Esophagus squamous epithelium (tissue), 5 donors: ENCODE measurements at regions not wholly inside any gene's neighbourhood (a gene's known extent, or its start where the extent isn't known, plus 50 kb on each side); places are given as distances from the start of the nearest gene placed in this dataset.

Experiments
- DNase-seq: peaks from one replicate; lab custom pipeline; 2025; lab: John Stamatoyannopoulos, UW
- H3K27ac ChIP-seq, 4 donors: fragments of 200-600 bp; sonication (generic); one replicate each; pipeline ENCODE4 v1.5.1; 2016 to 2019; ENCODE audit warnings: mild to moderate bottlenecking in 1 of 4
- H3K27me3 ChIP-seq, 4 donors: fragments of 200-600 bp; sonication (generic); 1 replicate in 3 of 4; 2 replicates in 1 of 4; pipeline versions ENCODE4 v1.5.1 to v1.6.0; 2017 to 2021; ENCODE audit warnings: antibody characterized with exemption in 1 of 4
- H3K36me3 ChIP-seq, 3 donors: fragments of 200-600 bp; sonication (generic); one replicate each; pipeline ENCODE4 v1.5.1; 2016 to 2019
- H3K4me1 ChIP-seq, 3 donors: fragments of 200-600 bp; sonication (generic); one replicate each; pipeline ENCODE4 v1.5.1; 2017 to 2019
- H3K4me3 ChIP-seq, 4 donors: fragments of 200-600 bp; sonication (generic); 1 replicate in 3 of 4; 2 replicates in 1 of 4; pipeline ENCODE4 v1.5.1; 2016 to 2019; ENCODE audit warnings: mild to moderate bottlenecking in 2 of 4, moderate library complexity in 1 of 4
- H3K9me3 ChIP-seq, 3 donors: fragments of 200-600 bp; sonication (generic); one replicate each; pipeline ENCODE4 v1.5.1; 2016 to 2019
- CTCF ChIP-seq, 6 experiments: fragments of 450-650 bp in 4 of 6; fragments of 200-600 bp in 2 of 6; sonication (generic) in 2 of 6; IDR thresholded peaks; one replicate each; pipeline ENCODE4 v1.5.1; 2016 to 2019; ENCODE audit warnings: antibody characterized with exemption in 6 of 6, mild to moderate bottlenecking in 4 of 6, moderate library complexity in 4 of 6
- POLR2A ChIP-seq, 4 donors: fragments of 450-650 bp; IDR thresholded peaks; one replicate each; pipeline ENCODE4 v1.6.1; 2017; ENCODE audit warnings: antibody characterized with exemption in 4 of 4, mild to moderate bottlenecking in 4 of 4, moderate library complexity in 3 of 4
- WGBS, 2 donors: methylation state at CpG; one replicate each; pipeline ENCODE4 v1.1.5; 2018; 5-methylcytosine and 5-hydroxymethylcytosine counted together
- intact Hi-C: fragments of 100-400 bp; cut with DNase I; formaldehyde crosslinking; loops from one replicate; pipeline ENCODE4 v1.15.0; 2022
- donor health status: DM: yes; HTN: yes; CAD: no.

- no peak overlapping the region for H3K27ac ChIP-seq
- DNase-seq = no peak
- intact Hi-C loops = no loop called here
- peaks cover 0 to 18% (median 0%) of the 10 kb centered on the region in 4 donors for H3K27me3 ChIP-seq
- no peak overlapping the region for H3K4me3 ChIP-seq
- no peaks in the 10 kb centered on the region for H3K36me3 ChIP-seq
- H3K9me3 ChIP-seq = no peaks in the 10 kb centered on the region
- 40 to 53% methylated on average over 2 of the region's 2 CpGs for WGBS, 2 donors
- peaks cover 0 to 8% (median 0%) of the 10 kb centered on the region in 3 donors for H3K4me1 ChIP-seq
- TF ChIP-seq POLR2A (IDR thresholded peaks at IDR 0.05) (no peak), CTCF (IDR thresholded peaks at IDR 0.05) (no peak)
Observed at GRCh38 chr7:51467384-51468017, 150.9 kb upstream of the COBL start.

- Histone ChIP-seq H3K9me3 (no peaks in the 10 kb centered on the region), H3K4me3 (no peak overlapping the region)
Observed at GRCh38 chr7:51459809-51460208, 143.2 kb upstream of the COBL start.

GRCh38 chr7:51458693-51459092 is 142.1 kb upstream of the COBL start:
- TF ChIP-seq POLR2A (IDR thresholded peaks at IDR 0.05) (no peak), CTCF (IDR thresholded peaks at IDR 0.05) (no peak)
- no peaks in the 10 kb centered on the region for H3K4me1 ChIP-seq

More at GRCh38 chr7:51459809-51460208, 143.2 kb upstream of the COBL start:
- no peak overlapping the region for H3K27ac ChIP-seq
- H3K4me1 ChIP-seq = no peaks in the 10 kb centered on the region
- TF ChIP-seq CTCF (IDR thresholded peaks at IDR 0.05) = no peak
- no peak for TF ChIP-seq POLR2A (IDR thresholded peaks at IDR 0.05)
- WGBS, 2 donors = 65 to 72% methylated on average over 4 of the region's 4 CpGs
- no peaks in the 10 kb centered on the region for H3K27me3 ChIP-seq
- H3K36me3 ChIP-seq = no peaks in the 10 kb centered on the region
- intact Hi-C loops = no loop called here
- no peak for DNase-seq

GRCh38 chr7:51457079-51457478 is 140.5 kb upstream of the COBL start:
- Histone ChIP-seq H3K27ac (no peak overlapping the region), H3K9me3 (no peaks in the 10 kb centered on the region), H3K4me3 (no peak overlapping the region), H3K4me1 (no peaks in the 10 kb centered on the region), H3K27me3 (no peaks in the 10 kb centered on the region), H3K36me3 (no peaks in the 10 kb centered on the region)
- TF ChIP-seq CTCF (IDR thresholded peaks at IDR 0.05) = no peak
- TF ChIP-seq POLR2A (IDR thresholded peaks at IDR 0.05) = no peak
- intact Hi-C loops = no loop called here
- 57 to 64% methylated on average over 5 of the region's 5 CpGs for WGBS, 2 donors
- DNase-seq = no peak

More at GRCh38 chr7:51458693-51459092, 142.1 kb upstream of the COBL start:
- Histone ChIP-seq H3K9me3 (no peaks in the 10 kb centered on the region), H3K27me3 (no peaks in the 10 kb centered on the region), H3K4me3 (no peak overlapping the region), H3K36me3 (no peaks in the 10 kb centered on the region), H3K27ac (no peak overlapping the region)
- 73 to 77% methylated on average over 3 to 4 of the region's 4 CpGs for WGBS, 2 donors
- intact Hi-C loops = no loop called here
- DNase-seq = no peak

GRCh38 chr7:51456431-51457060 is 139.9 kb upstream of the COBL start:
- Histone ChIP-seq H3K4me1 (no peaks in the 10 kb centered on the region), H3K36me3 (no peaks in the 10 kb centered on the region), H3K4me3 (no peak overlapping the region), H3K27me3 (no peaks in the 10 kb centered on the region), H3K9me3 (no peaks in the 10 kb centered on the region), H3K27ac (no peak overlapping the region)
- intact Hi-C loops = no loop called here
- 24 to 30% methylated on average over 2 of the region's 2 CpGs for WGBS, 2 donors
- no peak for TF ChIP-seq POLR2A (IDR thresholded peaks at IDR 0.05)
- TF ChIP-seq CTCF (IDR thresholded peaks at IDR 0.05) = no peak
- no peak for DNase-seq
